ENCODE measurements at regions not wholly inside any gene's neighbourhood (a gene's known extent, or its start where the extent isn't known, plus 50 kb on each side); places are given as distances from the start of the nearest gene placed in this dataset.

DNA sequence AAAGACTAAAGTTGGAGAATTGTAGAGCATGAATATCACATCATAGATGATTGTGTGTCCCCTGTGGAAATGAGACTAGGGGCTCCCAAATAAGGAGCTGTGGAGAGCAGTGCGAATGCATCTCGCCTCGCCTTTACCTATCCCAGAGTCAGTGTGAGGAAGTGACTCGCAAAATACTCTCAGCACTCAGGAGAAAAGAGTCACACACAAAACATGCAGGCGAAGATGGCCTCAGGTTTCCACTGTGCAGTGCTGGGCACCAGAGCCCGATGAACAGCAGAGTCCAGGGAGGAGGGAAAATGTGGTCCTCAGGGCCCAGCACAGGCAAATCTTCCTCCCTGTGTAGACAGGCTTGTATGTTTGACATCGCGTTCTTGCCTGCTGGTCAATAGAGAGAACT, 126.5 kb upstream of the AFDN start:
- no peaks in the 10 kb centered on the region for H3K36me3 ChIP-seq (ENCODE audit: control insufficient read depth in 2 of 2, extremely low read depth in 1 of 2, insufficient read depth in 2 of 2, low read length in 2 of 2)
- POLR2A ChIA-PET: interaction anchor here (1.2 kb wide), 1 partner anchor 52 kb away, joined by 4 read pairs; no protein-coding TSS in a partner anchor
- H3K27me3 ChIP-seq (ENCODE audit: control insufficient read depth in 2 of 2, insufficient read depth in 2 of 2, low read length in 2 of 2): no peaks in the 10 kb centered on the region
- BruUV-seq (replicated peaks): no TSS peak
- intact Hi-C loops (cut with micrococcal nuclease) (no loop called here), dilution Hi-C loops (cut with MboI; ENCODE audit: extremely low pct_ligation_motif_present, low sequenced_read_pairs) (no loop called here)
- H3K9ac ChIP-seq (replicated peaks; ENCODE audit: extremely low read depth, insufficient read depth, low read length): peak overlapping the region; percentile 81
- peak overlapping the region; percentile 99 for H3K27ac ChIP-seq (ENCODE audit: insufficient read depth, low read depth, low read length)
- TF ChIP-seq POLR2AphosphoS5 (IDR thresholded peaks at IDR 0.05; ENCODE audit: insufficient read depth, low read depth, low read length) (no peak), JUN (IDR thresholded peaks at IDR 0.05; ENCODE audit: borderline replicate concordance, insufficient read depth, insufficient read length, low read depth) (no peak), FOS (IDR thresholded peaks at IDR 0.05; ENCODE audit: borderline replicate concordance, insufficient read depth, low read length) (no peak), MYC (IDR thresholded peaks at IDR 0.05; ENCODE audit: low read depth, low read length) (no peak), POLR2A (IDR thresholded peaks at IDR 0.05; ENCODE audit: low read depth, low read length) (no peak), EZH2 (IDR thresholded peaks at IDR 0.05; ENCODE audit: borderline replicate concordance, low read depth, low read length, severe bottlenecking) (no peak), GATA2 (IDR thresholded peaks at IDR 0.05; ENCODE audit: insufficient read depth, insufficient read length, low read depth, low read length) (no peak)
- TF ChIP-seq, protein P1, sequence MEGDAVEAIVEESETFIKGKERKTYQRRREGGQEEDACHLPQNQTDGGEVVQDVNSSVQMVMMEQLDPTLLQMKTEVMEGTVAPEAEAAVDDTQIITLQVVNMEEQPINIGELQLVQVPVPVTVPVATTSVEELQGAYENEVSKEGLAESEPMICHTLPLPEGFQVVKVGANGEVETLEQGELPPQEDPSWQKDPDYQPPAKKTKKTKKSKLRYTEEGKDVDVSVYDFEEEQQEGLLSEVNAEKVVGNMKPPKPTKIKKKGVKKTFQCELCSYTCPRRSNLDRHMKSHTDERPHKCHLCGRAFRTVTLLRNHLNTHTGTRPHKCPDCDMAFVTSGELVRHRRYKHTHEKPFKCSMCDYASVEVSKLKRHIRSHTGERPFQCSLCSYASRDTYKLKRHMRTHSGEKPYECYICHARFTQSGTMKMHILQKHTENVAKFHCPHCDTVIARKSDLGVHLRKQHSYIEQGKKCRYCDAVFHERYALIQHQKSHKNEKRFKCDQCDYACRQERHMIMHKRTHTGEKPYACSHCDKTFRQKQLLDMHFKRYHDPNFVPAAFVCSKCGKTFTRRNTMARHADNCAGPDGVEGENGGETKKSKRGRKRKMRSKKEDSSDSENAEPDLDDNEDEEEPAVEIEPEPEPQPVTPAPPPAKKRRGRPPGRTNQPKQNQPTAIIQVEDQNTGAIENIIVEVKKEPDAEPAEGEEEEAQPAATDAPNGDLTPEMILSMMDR (IDR thresholded peaks at IDR 0.05; ENCODE audit: extremely low read depth in 1 of 2, insufficient read depth in 1 of 2, low read depth in 1 of 2, low read length in 2 of 2): no peak
- TF ChIP-seq, protein P2, sequence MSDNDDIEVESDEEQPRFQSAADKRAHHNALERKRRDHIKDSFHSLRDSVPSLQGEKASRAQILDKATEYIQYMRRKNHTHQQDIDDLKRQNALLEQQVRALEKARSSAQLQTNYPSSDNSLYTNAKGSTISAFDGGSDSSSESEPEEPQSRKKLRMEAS (IDR thresholded peaks at IDR 0.05; ENCODE audit: insufficient read depth, insufficient read length): no peak
- no peaks in the 10 kb centered on the region for H4K20me1 ChIP-seq (replicated peaks; ENCODE audit: control insufficient read depth, extremely low read depth, insufficient read depth, low read length)
- FAIRE-seq (peak; percentile 43), DNase-seq (ENCODE audit: low read depth, low spot score) (no peak)
- no peaks in the 10 kb centered on the region for H3K79me2 ChIP-seq (ENCODE audit: control insufficient read depth, insufficient read depth, low read length)
- peaks cover 22% of the 10 kb centered on the region for H3K4me1 ChIP-seq (ENCODE audit: control insufficient read depth, extremely low read depth, insufficient read depth, low read length)
- peak overlapping the region; percentile 88 for H2AFZ ChIP-seq (ENCODE audit: low read depth, low read length)
- H3K4me3 ChIP-seq (replicated peaks in 1 of 3; ENCODE audit: insufficient read depth in 1 of 3, low read depth in 1 of 3, low read length in 3 of 3): peak overlapping the region in 1 of 3 experiments; percentile 42
- CTCF ChIA-PET: interaction anchor here (1.5 to 2.0 kb wide), 5 partner anchors 15 to 215 kb away, joined by 4 to 11 read pairs (median 7); no protein-coding TSS in a partner anchor
- no peaks in the 10 kb centered on the region for H3K9me1 ChIP-seq (replicated peaks; ENCODE audit: control insufficient read depth, extremely low read depth, insufficient read depth, low read length)
- peak overlapping the region; percentile 84 for H3K4me2 ChIP-seq (ENCODE audit: insufficient read depth, low read length)
- H3K9me3 ChIP-seq (replicated peaks; ENCODE audit: control insufficient read depth, insufficient read depth, low read length): no peaks in the 10 kb centered on the region

Data from endothelial cell of umbilical vein (primary cell).